Suprapubic skin (tissue), 4 donors: ENCODE measurements at regions not wholly inside any gene's neighbourhood (a gene's known extent, or its start where the extent isn't known, plus 50 kb on each side); places are given as distances from the start of the nearest gene placed in this dataset.

Experiments
- DNase-seq, 2 donors: peaks; one replicate each; pipeline ENCODE4 v3.0.0-alpha.2; 2019; ENCODE audit warnings: low spot score in 2 of 2
- H3K27ac ChIP-seq: fragments of 200-600 bp; sonication (generic); one replicate; pipeline ENCODE4 v1.5.1; 2019
- H3K27me3 ChIP-seq: fragments of 200-600 bp; sonication (generic); one replicate; pipeline ENCODE4 v1.5.1; 2019
- H3K36me3 ChIP-seq: fragments of 200-600 bp; sonication (generic); one replicate; pipeline ENCODE4 v1.5.1; 2019
- H3K4me1 ChIP-seq: fragments of 200-600 bp; sonication (generic); one replicate; pipeline ENCODE4 v1.5.1; 2019
- H3K4me3 ChIP-seq: fragments of 200-600 bp; sonication (generic); one replicate; pipeline ENCODE4 v1.5.1; 2019; ENCODE audit warnings: mild to moderate bottlenecking
- H3K9me3 ChIP-seq: fragments of 200-600 bp; sonication (generic); one replicate; pipeline ENCODE4 v1.5.1; 2019
- EP300 ChIP-seq: sonication (generic); formaldehyde crosslinking; IDR thresholded peaks from one replicate; pipeline ENCODE4 v1.6.1; 2017; ENCODE audit warnings: antibody characterized with exemption
- POLR2A ChIP-seq, 2 donors: fragments of 450-650 bp; IDR thresholded peaks; one replicate each; pipeline ENCODE4 v1.6.1; 2017; ENCODE audit warnings: antibody characterized with exemption in 2 of 2, mild to moderate bottlenecking in 2 of 2, moderate library complexity in 2 of 2
- POLR2AphosphoS5 ChIP-seq, 3 donors: sonication (generic); formaldehyde crosslinking; IDR thresholded peaks; one replicate each; pipeline ENCODE4 v1.6.1; 2017; ENCODE audit warnings: antibody characterized with exemption in 3 of 3
- WGBS: methylation state at CpG from one replicate; pipeline ENCODE4 v1.1.5; 2018; 5-methylcytosine and 5-hydroxymethylcytosine counted together
- TF ChIP-seq, protein P1 (sequence below), 2 donors: fragments of 200-600 bp in 1 of 2; fragments of 450-650 bp in 1 of 2; sonication (generic) in 1 of 2; IDR thresholded peaks; one replicate each; pipeline ENCODE4 v1.5.1; 2016 to 2019; ENCODE audit warnings: antibody characterized with exemption in 2 of 2, mild to moderate bottlenecking in 1 of 2, moderate library complexity in 1 of 2

DNA sequence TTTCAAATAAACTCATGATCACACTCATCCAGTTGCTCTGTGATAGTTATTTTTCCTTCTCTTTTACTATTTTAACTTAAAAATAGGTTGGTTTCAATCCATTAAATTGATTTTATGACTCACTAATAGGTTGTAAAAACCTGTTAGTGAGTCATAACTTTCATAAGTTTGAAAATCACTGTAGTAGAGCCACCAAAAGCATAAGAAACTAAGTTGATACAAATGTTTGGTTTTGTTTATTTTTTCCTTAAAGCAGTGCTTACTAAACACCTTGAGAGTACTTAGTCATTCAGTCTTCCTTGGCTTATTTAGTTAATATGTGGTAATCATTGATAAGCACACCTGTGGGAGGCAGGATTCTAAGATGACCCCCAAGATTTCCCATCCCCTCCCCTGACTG lies 312.1 kb upstream of the MAN1A1 start:
- H3K27me3 ChIP-seq: no peaks in the 10 kb centered on the region
- no peaks in the 10 kb centered on the region for H3K4me1 ChIP-seq
- no peaks in the 10 kb centered on the region for H3K36me3 ChIP-seq
- H3K4me3 ChIP-seq: no peak overlapping the region
- TF ChIP-seq, protein P1, sequence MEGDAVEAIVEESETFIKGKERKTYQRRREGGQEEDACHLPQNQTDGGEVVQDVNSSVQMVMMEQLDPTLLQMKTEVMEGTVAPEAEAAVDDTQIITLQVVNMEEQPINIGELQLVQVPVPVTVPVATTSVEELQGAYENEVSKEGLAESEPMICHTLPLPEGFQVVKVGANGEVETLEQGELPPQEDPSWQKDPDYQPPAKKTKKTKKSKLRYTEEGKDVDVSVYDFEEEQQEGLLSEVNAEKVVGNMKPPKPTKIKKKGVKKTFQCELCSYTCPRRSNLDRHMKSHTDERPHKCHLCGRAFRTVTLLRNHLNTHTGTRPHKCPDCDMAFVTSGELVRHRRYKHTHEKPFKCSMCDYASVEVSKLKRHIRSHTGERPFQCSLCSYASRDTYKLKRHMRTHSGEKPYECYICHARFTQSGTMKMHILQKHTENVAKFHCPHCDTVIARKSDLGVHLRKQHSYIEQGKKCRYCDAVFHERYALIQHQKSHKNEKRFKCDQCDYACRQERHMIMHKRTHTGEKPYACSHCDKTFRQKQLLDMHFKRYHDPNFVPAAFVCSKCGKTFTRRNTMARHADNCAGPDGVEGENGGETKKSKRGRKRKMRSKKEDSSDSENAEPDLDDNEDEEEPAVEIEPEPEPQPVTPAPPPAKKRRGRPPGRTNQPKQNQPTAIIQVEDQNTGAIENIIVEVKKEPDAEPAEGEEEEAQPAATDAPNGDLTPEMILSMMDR (IDR thresholded peaks at IDR 0.05): no peak
- TF ChIP-seq POLR2AphosphoS5 (IDR thresholded peaks at IDR 0.05) (no peak), EP300 (no peak), POLR2A (IDR thresholded peaks at IDR 0.05) (no peak)
- no peak overlapping the region for H3K27ac ChIP-seq
- no peaks in the 10 kb centered on the region for H3K9me3 ChIP-seq
- no peak for DNase-seq

DNA sequence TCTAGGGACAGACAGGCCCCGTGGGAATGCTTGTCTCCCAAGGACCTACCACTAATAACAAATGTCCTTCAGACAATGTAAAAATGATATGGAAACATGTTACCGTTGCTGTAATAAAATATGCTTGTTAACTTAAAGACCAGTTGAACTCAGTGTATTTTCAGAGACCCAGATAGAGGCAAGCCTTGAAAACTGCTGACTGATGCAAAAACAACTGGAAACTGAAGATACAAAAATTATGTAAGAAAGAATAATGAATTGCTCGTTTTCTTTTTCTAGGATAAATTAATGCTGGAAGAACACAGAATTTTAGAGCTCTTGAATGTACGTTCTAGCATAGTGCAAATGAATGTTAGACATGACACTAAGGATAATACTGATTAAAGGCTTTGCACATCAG lies 311.5 kb upstream of the MAN1A1 start:
- H3K36me3 ChIP-seq: no peaks in the 10 kb centered on the region
- no peaks in the 10 kb centered on the region for H3K9me3 ChIP-seq
- H3K4me3 ChIP-seq: no peak overlapping the region
- H3K27ac ChIP-seq: no peak overlapping the region
- H3K27me3 ChIP-seq: no peaks in the 10 kb centered on the region
- no peak for TF ChIP-seq EP300
- TF ChIP-seq, protein P1 (IDR thresholded peaks at IDR 0.05): no peak
- TF ChIP-seq POLR2A (IDR thresholded peaks at IDR 0.05): no peak
- no peak for DNase-seq
- WGBS: 78% methylated on average over 4 of the region's 4 CpGs
- no peaks in the 10 kb centered on the region for H3K4me1 ChIP-seq

DNA sequence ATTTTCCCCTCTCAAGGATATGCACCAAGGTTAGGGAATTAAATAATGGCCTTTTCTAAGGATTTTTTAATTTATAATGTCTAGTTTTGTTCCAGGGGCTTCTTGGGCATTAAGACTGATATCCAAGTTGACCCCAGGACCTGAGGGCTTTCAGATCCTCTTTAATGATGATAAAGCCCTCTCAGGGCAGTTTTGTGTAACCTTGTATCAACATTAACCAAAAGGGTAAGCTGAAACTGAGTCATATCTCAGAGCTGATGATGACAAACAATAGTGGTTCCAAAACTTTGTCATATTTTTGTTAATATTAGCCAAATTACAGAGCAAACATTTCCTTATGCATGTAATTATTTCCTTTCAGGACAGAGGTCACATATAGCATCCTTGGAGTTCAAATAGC lies 309.4 kb upstream of the MAN1A1 start:
- no peaks in the 10 kb centered on the region for H3K36me3 ChIP-seq
- no peaks in the 10 kb centered on the region for H3K27me3 ChIP-seq
- H3K4me1 ChIP-seq: no peaks in the 10 kb centered on the region
- TF ChIP-seq POLR2AphosphoS5 (IDR thresholded peaks at IDR 0.05): no peak
- no peak for TF ChIP-seq POLR2A (IDR thresholded peaks at IDR 0.05)
- no peak for TF ChIP-seq EP300
- TF ChIP-seq, protein P1 (IDR thresholded peaks at IDR 0.05): no peak
- DNase-seq: no peak
- H3K27ac ChIP-seq: no peak overlapping the region
- no peak overlapping the region for H3K4me3 ChIP-seq
- H3K9me3 ChIP-seq: no peaks in the 10 kb centered on the region

DNA sequence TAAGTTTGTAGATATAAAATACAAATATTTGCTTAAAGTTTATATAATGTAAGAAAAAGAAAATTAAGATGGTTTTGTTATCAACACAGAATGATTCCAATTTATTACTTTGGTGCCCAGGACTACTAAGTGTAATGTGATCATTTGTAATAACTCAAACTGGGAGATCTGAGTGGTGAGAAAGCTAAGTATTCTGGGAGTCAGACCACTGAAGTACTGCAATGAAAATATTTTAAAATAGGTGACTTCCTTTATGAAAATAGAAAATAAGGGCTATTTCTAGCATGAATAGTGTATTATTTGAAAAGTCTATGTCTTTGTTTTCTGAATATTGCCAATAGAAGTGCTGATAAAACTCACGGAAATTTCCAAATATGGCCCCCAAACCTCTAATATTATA lies 305.6 kb upstream of the MAN1A1 start:
- no peaks in the 10 kb centered on the region for H3K36me3 ChIP-seq
- no peaks in the 10 kb centered on the region for H3K4me1 ChIP-seq
- no peak overlapping the region for H3K27ac ChIP-seq
- TF ChIP-seq EP300: no peak
- no peak overlapping the region for H3K4me3 ChIP-seq
- no peaks in the 10 kb centered on the region for H3K27me3 ChIP-seq
- H3K9me3 ChIP-seq: no peaks in the 10 kb centered on the region
- WGBS: 83% methylated on average over 1 of the region's 1 CpG
- no peak for DNase-seq

DNA sequence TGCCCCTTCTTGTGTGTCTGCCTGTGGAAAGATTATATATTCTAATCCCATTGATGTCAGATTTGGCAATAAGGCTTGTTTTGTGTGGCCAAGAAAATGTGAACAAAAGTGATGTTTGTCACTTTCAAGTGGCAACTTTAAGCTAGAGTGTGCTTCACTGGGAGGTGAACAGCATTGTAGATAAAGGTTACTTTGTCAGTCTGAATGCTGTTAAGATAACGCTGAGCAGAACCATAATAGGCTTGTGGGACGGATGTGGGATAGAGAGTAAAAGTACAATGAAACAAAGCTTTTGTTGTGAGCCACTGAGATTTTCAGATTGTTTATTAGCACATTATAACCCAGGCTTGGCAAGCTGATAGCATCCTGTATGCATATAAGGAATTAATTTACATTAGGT lies 303.8 kb upstream of the MAN1A1 start:
- Histone ChIP-seq H3K27ac (no peak overlapping the region), H3K4me1 (no peaks in the 10 kb centered on the region), H3K27me3 (no peaks in the 10 kb centered on the region), H3K9me3 (no peaks in the 10 kb centered on the region), H3K36me3 (no peaks in the 10 kb centered on the region), H3K4me3 (no peak overlapping the region)
- DNase-seq: no peak
- 73% methylated on average over 2 of the region's 2 CpGs for WGBS
- TF ChIP-seq EP300 (no peak), POLR2AphosphoS5 (IDR thresholded peaks at IDR 0.05) (no peak)
- TF ChIP-seq, protein P1 (IDR thresholded peaks at IDR 0.05): no peak

DNA sequence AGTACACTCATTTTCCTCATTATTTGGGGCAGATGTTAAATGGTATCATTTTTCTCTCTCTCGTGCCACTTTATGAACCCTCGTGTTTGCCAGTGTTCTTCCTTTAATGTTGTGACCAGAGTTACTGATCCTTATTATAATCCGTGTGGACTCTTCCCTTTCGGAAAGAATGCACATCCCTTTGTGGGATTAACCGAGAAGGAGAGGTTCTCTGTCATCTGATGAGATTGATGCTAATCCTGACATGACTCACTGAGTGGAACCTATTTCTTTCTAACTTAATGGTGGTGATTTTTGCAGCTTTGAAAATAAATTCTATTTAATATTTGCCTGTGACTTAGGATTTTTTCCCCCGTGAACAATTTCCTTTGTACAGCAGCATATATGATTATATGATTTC lies 300.0 kb upstream of the MAN1A1 start:
- H3K9me3 ChIP-seq: no peaks in the 10 kb centered on the region
- H3K27me3 ChIP-seq: no peaks in the 10 kb centered on the region
- DNase-seq: no peak
- H3K36me3 ChIP-seq: no peaks in the 10 kb centered on the region
- H3K4me1 ChIP-seq: no peaks in the 10 kb centered on the region
- 78% methylated on average over 6 of the region's 6 CpGs for WGBS
- no peak for TF ChIP-seq POLR2AphosphoS5 (IDR thresholded peaks at IDR 0.05)
- no peak for TF ChIP-seq EP300
- TF ChIP-seq, protein P1 (IDR thresholded peaks at IDR 0.05): no peak
- TF ChIP-seq POLR2A (IDR thresholded peaks at IDR 0.05): no peak
- H3K27ac ChIP-seq: no peak overlapping the region
- no peak overlapping the region for H3K4me3 ChIP-seq
